MM.1S (cell line): ENCODE measurements at regions not wholly inside any gene's neighbourhood (a gene's known extent, or its start where the extent isn't known, plus 50 kb on each side); places are given as distances from the start of the nearest gene placed in this dataset.

Source experiments
- DNase-seq: peaks from one replicate; pipeline ENCODE4 v3.0.0-alpha.2; 2015
- H2AFZ ChIP-seq: fragments of 300-600 bp; sonication (generic); 2 replicates; pipeline ENCODE4 v1.6.0; 2016; ENCODE audit warnings: antibody characterized with exemption, low read length
- H3F3A ChIP-seq: fragments of 300-600 bp; sonication (generic); 2 replicates; pipeline ENCODE4 v1.6.1; 2016; ENCODE audit warnings: mild to moderate bottlenecking, antibody characterized with exemption, low read length, moderate library complexity, mixed read lengths; ENCODE audit not compliant: insufficient read depth
- H3K27ac ChIP-seq: fragments of 300-600 bp; sonication (generic); 2 replicates; pipeline ENCODE4 v1.5.1; 2016; ENCODE audit warnings: mild to moderate bottlenecking, low read length
- H3K27me3 ChIP-seq: fragments of 300-600 bp; sonication (generic); replicated peaks from 2 replicates; pipeline ENCODE4 v1.6.0; 2016; ENCODE audit warnings: low read length; ENCODE audit not compliant: insufficient read depth
- H3K36me3 ChIP-seq: fragments of 300-600 bp; sonication (generic); replicated peaks from 2 replicates; pipeline ENCODE4 v1.6.1; 2016; ENCODE audit warnings: mild to moderate bottlenecking, low read length, mixed read lengths; ENCODE audit not compliant: insufficient read depth
- H3K4me1 ChIP-seq: fragments of 300-600 bp; sonication (generic); 2 replicates; pipeline ENCODE4 v1.6.1; 2016; ENCODE audit warnings: low read length, mixed read lengths
- H3K4me2 ChIP-seq: fragments of 300-600 bp; sonication (generic); 2 replicates; pipeline ENCODE4 v1.6.0; 2016; ENCODE audit warnings: low read depth, low read length
- H3K4me3 ChIP-seq: fragments of 300-600 bp; sonication (generic); 2 replicates; pipeline ENCODE4 v1.5.1; 2016; ENCODE audit warnings: low read length, mixed read lengths
- H3K79me2 ChIP-seq: fragments of 300-600 bp; sonication (generic); 2 replicates; pipeline ENCODE4 v1.6.1; 2016; ENCODE audit warnings: mixed run types, low read length, mixed read lengths
- H3K9ac ChIP-seq: fragments of 300-600 bp; sonication (generic); 2 replicates; pipeline ENCODE4 v1.6.1; 2016; ENCODE audit warnings: low read length, mixed read lengths
- H3K9me2 ChIP-seq: fragments of 300-600 bp; sonication (generic); replicated peaks from 2 replicates; pipeline ENCODE4 v1.6.1; 2016; ENCODE audit warnings: mild to moderate bottlenecking, low read length, mixed read lengths; ENCODE audit not compliant: insufficient read depth
- H3K9me3 ChIP-seq: fragments of 300-600 bp; sonication (generic); replicated peaks from 2 replicates; pipeline ENCODE4 v1.6.1; 2016; ENCODE audit warnings: mild to moderate bottlenecking, low read length, mixed read lengths; ENCODE audit not compliant: insufficient read depth
- H4K20me1 ChIP-seq: fragments of 300-600 bp; sonication (generic); 2 replicates; pipeline ENCODE4 v1.6.1; 2016; ENCODE audit warnings: mild to moderate bottlenecking, low read length, moderate library complexity, mixed read lengths; ENCODE audit not compliant: insufficient read depth
- EZH2 ChIP-seq: fragments of 300-600 bp; sonication (generic); optimal IDR thresholded peaks from 2 replicates; pipeline ENCODE3; 2017; ENCODE audit warnings: low read depth, mild to moderate bottlenecking, antibody characterized with exemption, low read length, mixed read lengths
- EZH2phosphoT487 ChIP-seq: fragments of 300-600 bp; sonication (generic); IDR thresholded peaks from 2 replicates; pipeline ENCODE4 v1.6.1; 2018; ENCODE audit warnings: antibody characterized with exemption, low read length
- TF ChIP-seq, protein P1 (sequence below): fragments of 300-600 bp; sonication (generic); IDR thresholded peaks from 2 replicates; pipeline ENCODE4 v1.5.1; 2016; ENCODE audit warnings: antibody characterized with exemption, low read length, mixed read lengths

DNA sequence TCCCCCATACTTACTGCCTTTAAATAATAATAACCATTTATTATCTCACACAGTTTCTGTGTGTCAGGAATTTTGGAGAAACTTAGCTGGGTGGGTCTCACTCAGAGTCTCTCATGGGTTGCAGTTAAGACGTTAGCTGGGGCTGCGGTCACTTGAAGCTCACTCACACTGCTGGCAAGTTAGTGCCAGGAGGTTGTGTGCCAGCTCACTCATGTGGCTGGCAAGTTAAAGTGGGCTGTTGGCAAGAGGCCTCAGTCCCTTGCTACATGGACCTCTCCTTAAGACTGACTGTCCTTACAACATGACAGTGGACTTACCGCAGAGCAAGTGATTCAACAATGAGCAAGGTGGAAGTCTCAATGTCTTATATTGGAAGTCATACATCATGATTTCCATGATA is 61.3 kb upstream of the AVPR1A start:
- H3K27me3 ChIP-seq = no peaks in the 10 kb centered on the region
- no peak overlapping the region for H3K27ac ChIP-seq
- no peaks in the 10 kb centered on the region for H3K36me3 ChIP-seq
- TF ChIP-seq, protein P1, sequence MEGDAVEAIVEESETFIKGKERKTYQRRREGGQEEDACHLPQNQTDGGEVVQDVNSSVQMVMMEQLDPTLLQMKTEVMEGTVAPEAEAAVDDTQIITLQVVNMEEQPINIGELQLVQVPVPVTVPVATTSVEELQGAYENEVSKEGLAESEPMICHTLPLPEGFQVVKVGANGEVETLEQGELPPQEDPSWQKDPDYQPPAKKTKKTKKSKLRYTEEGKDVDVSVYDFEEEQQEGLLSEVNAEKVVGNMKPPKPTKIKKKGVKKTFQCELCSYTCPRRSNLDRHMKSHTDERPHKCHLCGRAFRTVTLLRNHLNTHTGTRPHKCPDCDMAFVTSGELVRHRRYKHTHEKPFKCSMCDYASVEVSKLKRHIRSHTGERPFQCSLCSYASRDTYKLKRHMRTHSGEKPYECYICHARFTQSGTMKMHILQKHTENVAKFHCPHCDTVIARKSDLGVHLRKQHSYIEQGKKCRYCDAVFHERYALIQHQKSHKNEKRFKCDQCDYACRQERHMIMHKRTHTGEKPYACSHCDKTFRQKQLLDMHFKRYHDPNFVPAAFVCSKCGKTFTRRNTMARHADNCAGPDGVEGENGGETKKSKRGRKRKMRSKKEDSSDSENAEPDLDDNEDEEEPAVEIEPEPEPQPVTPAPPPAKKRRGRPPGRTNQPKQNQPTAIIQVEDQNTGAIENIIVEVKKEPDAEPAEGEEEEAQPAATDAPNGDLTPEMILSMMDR = no peak
- TF ChIP-seq EZH2 = no peak
- TF ChIP-seq EZH2phosphoT487 = no peak
- no peaks in the 10 kb centered on the region for H3K4me1 ChIP-seq
- H3K79me2 ChIP-seq = no peaks in the 10 kb centered on the region
- no peak for DNase-seq
- H3F3A ChIP-seq = no peaks in the 10 kb centered on the region
- no peaks in the 10 kb centered on the region; the same call in 1 of the 2 replicates for H3K9me3 ChIP-seq
- no peak overlapping the region for H3K4me2 ChIP-seq
- H4K20me1 ChIP-seq = no peaks in the 10 kb centered on the region
- no peak overlapping the region for H3K9ac ChIP-seq
- H2AFZ ChIP-seq = no peak overlapping the region
- no peak overlapping the region for H3K4me3 ChIP-seq
- no peaks in the 10 kb centered on the region for H3K9me2 ChIP-seq

DNA sequence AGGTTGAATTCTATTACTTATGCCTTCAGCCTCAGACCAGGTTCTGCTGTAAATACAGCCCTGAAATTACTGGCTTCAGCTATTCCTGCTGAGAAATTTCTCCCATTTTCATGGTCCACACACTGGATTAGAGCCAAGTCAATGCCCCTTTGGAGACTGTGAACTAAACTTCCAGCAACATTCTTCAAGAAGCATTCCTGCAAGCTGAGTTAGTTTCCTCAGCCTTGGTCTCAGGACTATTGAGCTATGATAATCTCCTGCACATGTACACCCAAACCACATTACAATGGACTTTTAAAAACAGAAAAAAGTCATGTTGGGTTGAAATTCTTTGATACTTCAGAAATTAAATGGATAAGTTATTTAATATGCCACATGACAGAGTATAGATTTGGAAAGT is 58.0 kb upstream of the AVPR1A start:
- Histone ChIP-seq H3K4me2 (no peak overlapping the region), H3K79me2 (no peaks in the 10 kb centered on the region), H3K36me3 (no peaks in the 10 kb centered on the region), H3K27me3 (no peaks in the 10 kb centered on the region), H3K4me3 (no peak overlapping the region), H3F3A (no peaks in the 10 kb centered on the region), H3K9ac (no peak overlapping the region), H3K27ac (no peak overlapping the region), H3K4me1 (no peaks in the 10 kb centered on the region), H4K20me1 (no peaks in the 10 kb centered on the region), H3K9me2 (no peaks in the 10 kb centered on the region), H2AFZ (no peak overlapping the region), H3K9me3 (no peaks in the 10 kb centered on the region)
- no peak for TF ChIP-seq EZH2
- no peak for TF ChIP-seq EZH2phosphoT487
- no peak for DNase-seq

DNA sequence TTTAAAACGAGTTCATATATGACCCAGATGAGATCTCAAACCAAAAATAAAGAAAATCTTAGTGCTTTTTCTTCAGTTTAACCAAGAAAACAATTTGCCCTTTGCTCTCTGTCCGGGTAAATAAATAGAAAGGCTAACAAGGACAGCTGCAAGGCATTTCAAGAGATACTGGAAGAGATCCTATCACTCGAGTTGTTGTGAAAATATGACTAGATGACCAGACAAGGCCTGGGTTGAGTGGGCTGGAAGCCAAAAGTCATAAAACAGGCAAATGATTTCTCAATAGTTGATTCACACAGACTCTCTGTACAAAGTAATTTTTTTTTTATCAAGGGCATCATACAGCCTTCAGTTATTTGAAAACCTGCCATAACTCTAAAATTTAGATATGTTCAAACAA is 55.9 kb upstream of the AVPR1A start:
- Histone ChIP-seq H3K27me3 (no peaks in the 10 kb centered on the region), H3K4me2 (no peak overlapping the region)
- DNase-seq = no peak

DNA sequence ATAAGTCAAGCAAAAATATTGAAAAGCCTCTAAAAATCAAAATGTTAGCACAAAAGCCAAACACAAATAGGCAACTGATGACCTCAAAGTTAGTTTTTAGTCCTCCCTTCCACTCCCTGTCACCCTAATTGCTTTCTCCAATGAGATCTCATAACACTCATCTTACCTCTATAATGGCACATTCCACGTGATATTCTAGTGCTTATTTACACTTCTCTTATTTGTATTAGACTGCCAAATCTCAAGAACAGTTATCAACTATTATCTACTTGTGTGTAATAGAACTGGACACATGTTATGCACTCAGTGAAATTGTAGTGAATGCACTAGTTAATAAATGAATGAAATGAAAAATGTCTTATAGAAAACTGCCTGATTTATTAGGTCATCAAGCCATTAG is 55.5 kb upstream of the AVPR1A start:
- Histone ChIP-seq H3K9ac (no peak overlapping the region), H3K4me2 (no peak overlapping the region), H3K27me3 (no peaks in the 10 kb centered on the region), H3K27ac (no peak overlapping the region), H3K9me3 (no peaks in the 10 kb centered on the region), H2AFZ (no peak overlapping the region), H3K4me3 (no peak overlapping the region), H3K79me2 (no peaks in the 10 kb centered on the region), H3K9me2 (no peaks in the 10 kb centered on the region), H4K20me1 (no peaks in the 10 kb centered on the region), H3K4me1 (no peaks in the 10 kb centered on the region), H3F3A (no peaks in the 10 kb centered on the region), H3K36me3 (no peaks in the 10 kb centered on the region)
- no peak for DNase-seq
- TF ChIP-seq EZH2phosphoT487 = no peak
- no peak for TF ChIP-seq EZH2
- TF ChIP-seq, protein P1 = no peak

More for the DNA sequence above, 55.9 kb upstream of the AVPR1A start:
- Histone ChIP-seq H3K36me3 (no peaks in the 10 kb centered on the region), H2AFZ (no peak overlapping the region), H3K9me3 (no peaks in the 10 kb centered on the region), H4K20me1 (no peaks in the 10 kb centered on the region), H3K4me1 (no peaks in the 10 kb centered on the region), H3K4me3 (no peak overlapping the region), H3K9ac (no peak overlapping the region), H3K27ac (no peak overlapping the region), H3K9me2 (no peaks in the 10 kb centered on the region), H3F3A (no peaks in the 10 kb centered on the region), H3K79me2 (no peaks in the 10 kb centered on the region)
- no peak for TF ChIP-seq EZH2phosphoT487
- TF ChIP-seq EZH2 = no peak
- TF ChIP-seq, protein P1 = no peak
